ENCODE measurements at regions not wholly inside any gene's neighbourhood (a gene's known extent, or its start where the extent isn't known, plus 50 kb on each side); places are given as distances from the start of the nearest gene placed in this dataset.

- no peaks in the 10 kb centered on the region for H3K27me3 ChIP-seq (ENCODE audit: control insufficient read depth in 2 of 2, insufficient read depth in 2 of 2, low read length in 2 of 2)
- H3K9me3 ChIP-seq (ENCODE audit: control insufficient read depth in 2 of 2, low read length in 2 of 2), result no peaks in the 10 kb centered on the region
- H3K4me1 ChIP-seq (ENCODE audit: control insufficient read depth in 2 of 2, insufficient read depth in 2 of 2, low read length in 2 of 2), result no peaks in the 10 kb centered on the region
- no peaks in the 10 kb centered on the region for H3K36me3 ChIP-seq (ENCODE audit: control insufficient read depth in 2 of 2, insufficient read depth in 2 of 2, low read length in 2 of 2)
- H3K9ac ChIP-seq (ENCODE audit: low read depth in 1 of 2, low read length in 2 of 2), result no peak overlapping the region
- H3K27ac ChIP-seq (ENCODE audit: low read depth in 2 of 2, low read length in 2 of 2), result no peak overlapping the region
- H3K4me3 ChIP-seq (ENCODE audit: low read length in 2 of 2), result no peak overlapping the region
These were observed 420.6 kb downstream of the MED10 start for GRCh38 chr5:5957737-5958136.

DNA sequence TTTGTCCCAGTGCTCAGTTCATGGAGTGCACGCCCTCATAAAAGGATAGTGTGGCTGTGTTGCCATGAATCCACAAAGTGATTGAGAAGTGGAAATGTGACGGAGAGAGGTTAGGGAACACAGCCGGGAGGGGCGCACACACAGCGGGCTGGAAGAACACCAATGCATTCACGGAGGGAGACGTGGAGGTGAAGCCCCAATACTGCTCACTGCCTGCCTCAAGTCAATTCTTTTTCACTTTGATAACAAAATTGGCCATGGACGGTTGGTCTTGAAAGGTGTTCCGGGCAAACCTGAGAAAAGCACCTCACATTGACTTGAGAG lies 424.1 kb downstream of the MED10 start:
- no peaks in the 10 kb centered on the region for H3K9me3 ChIP-seq (ENCODE audit: control insufficient read depth in 2 of 2, low read length in 2 of 2)
- H3K9ac ChIP-seq (ENCODE audit: low read depth in 1 of 2, low read length in 2 of 2), result no peak overlapping the region
- H3K27ac ChIP-seq (ENCODE audit: low read depth in 2 of 2, low read length in 2 of 2), result no peak overlapping the region
- no peaks in the 10 kb centered on the region for H3K4me1 ChIP-seq (ENCODE audit: control insufficient read depth in 2 of 2, insufficient read depth in 2 of 2, low read length in 2 of 2)
- no peaks in the 10 kb centered on the region for H3K27me3 ChIP-seq (ENCODE audit: control insufficient read depth in 2 of 2, insufficient read depth in 2 of 2, low read length in 2 of 2)
- H3K36me3 ChIP-seq (ENCODE audit: control insufficient read depth in 2 of 2, insufficient read depth in 2 of 2, low read length in 2 of 2), result no peaks in the 10 kb centered on the region
- H3K4me3 ChIP-seq (ENCODE audit: low read length in 2 of 2), result no peak overlapping the region

DNA sequence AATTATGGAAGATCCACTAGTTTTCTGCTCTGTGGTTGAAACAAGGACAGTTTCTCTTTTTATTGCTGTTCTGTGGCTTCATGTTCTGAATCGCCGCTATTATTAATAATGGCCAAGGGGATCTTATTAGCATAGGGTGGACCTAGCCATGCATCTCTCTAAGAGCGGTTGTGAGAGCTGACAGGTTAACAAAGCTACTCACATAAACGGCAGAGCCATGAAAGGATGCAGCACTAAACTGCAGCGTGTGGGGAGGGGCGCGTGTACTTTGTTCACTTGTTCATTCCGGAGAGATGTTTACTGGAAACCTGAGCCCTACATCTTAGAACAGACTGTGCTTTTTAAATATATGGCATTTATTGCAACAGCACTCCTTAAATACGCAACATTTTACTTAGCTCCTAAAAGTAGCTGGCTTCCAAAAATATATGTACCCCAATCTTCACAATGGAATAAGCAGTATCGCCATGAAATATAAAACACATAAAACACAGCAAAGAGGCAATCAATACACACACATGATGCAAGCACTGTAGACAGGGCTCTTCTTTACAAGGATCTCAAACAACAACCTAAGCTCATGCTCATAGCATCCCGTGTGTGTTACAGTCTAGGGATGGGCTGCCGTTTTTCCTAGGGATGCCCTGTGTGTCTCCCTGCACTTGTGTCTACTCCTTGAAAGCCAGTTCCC lies 424.6 kb downstream of the MED10 start:
- Histone ChIP-seq H3K9me3 (ENCODE audit: control insufficient read depth in 2 of 2, low read length in 2 of 2) (no peaks in the 10 kb centered on the region), H3K36me3 (ENCODE audit: control insufficient read depth in 2 of 2, insufficient read depth in 2 of 2, low read length in 2 of 2) (no peaks in the 10 kb centered on the region), H3K27ac (ENCODE audit: low read depth in 2 of 2, low read length in 2 of 2) (no peak overlapping the region), H3K4me1 (ENCODE audit: control insufficient read depth in 2 of 2, insufficient read depth in 2 of 2, low read length in 2 of 2) (no peaks in the 10 kb centered on the region), H3K27me3 (ENCODE audit: control insufficient read depth in 2 of 2, insufficient read depth in 2 of 2, low read length in 2 of 2) (no peaks in the 10 kb centered on the region), H3K9ac (ENCODE audit: low read depth in 1 of 2, low read length in 2 of 2) (no peak overlapping the region), H3K4me3 (ENCODE audit: low read length in 2 of 2) (no peak overlapping the region)

- H3K9ac ChIP-seq (ENCODE audit: low read depth in 1 of 2, low read length in 2 of 2), result no peak overlapping the region
- no peaks in the 10 kb centered on the region for H3K4me1 ChIP-seq (ENCODE audit: control insufficient read depth in 2 of 2, insufficient read depth in 2 of 2, low read length in 2 of 2)
- H3K4me3 ChIP-seq (ENCODE audit: low read length in 2 of 2), result no peak overlapping the region
- no peaks in the 10 kb centered on the region for H3K9me3 ChIP-seq (ENCODE audit: control insufficient read depth in 2 of 2, low read length in 2 of 2)
- H3K27ac ChIP-seq (ENCODE audit: low read depth in 2 of 2, low read length in 2 of 2), result no peak overlapping the region
- no peaks in the 10 kb centered on the region for H3K27me3 ChIP-seq (ENCODE audit: control insufficient read depth in 2 of 2, insufficient read depth in 2 of 2, low read length in 2 of 2)
- no peaks in the 10 kb centered on the region for H3K36me3 ChIP-seq (ENCODE audit: control insufficient read depth in 2 of 2, insufficient read depth in 2 of 2, low read length in 2 of 2)
These were observed 426.4 kb downstream of the MED10 start for GRCh38 chr5:5951953-5952352.

GRCh38 chr5:5950658-5951057 lies 427.7 kb downstream of the MED10 start:
- Histone ChIP-seq H3K4me1 (ENCODE audit: control insufficient read depth in 2 of 2, insufficient read depth in 2 of 2, low read length in 2 of 2) (no peaks in the 10 kb centered on the region), H3K27ac (ENCODE audit: low read depth in 2 of 2, low read length in 2 of 2) (no peak overlapping the region), H3K9me3 (ENCODE audit: control insufficient read depth in 2 of 2, low read length in 2 of 2) (no peaks in the 10 kb centered on the region), H3K27me3 (ENCODE audit: control insufficient read depth in 2 of 2, insufficient read depth in 2 of 2, low read length in 2 of 2) (no peaks in the 10 kb centered on the region), H3K4me3 (ENCODE audit: low read length in 2 of 2) (no peak overlapping the region), H3K9ac (ENCODE audit: low read depth in 1 of 2, low read length in 2 of 2) (no peak overlapping the region), H3K36me3 (ENCODE audit: control insufficient read depth in 2 of 2, insufficient read depth in 2 of 2, low read length in 2 of 2) (no peaks in the 10 kb centered on the region)

DNA sequence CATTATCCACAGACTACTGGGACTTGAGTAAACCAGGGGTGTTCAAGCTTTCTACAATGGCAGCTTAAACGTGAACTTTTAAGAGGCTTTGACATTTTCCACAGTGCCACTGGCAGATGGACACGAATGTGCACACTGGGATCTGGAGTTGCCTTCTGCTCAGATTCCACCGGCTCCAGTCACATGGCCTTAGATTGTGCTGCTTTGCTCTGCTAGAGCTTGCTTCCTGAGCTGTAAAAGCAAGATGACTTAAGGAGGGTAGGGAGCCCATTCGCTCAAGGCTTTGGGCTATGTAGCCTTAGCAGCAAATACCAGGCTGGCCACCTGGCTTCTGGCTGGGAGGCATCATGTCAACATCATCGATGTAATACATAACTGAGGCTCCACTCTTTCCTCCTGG lies 436.9 kb downstream of the MED10 start:
- Histone ChIP-seq H3K36me3 (ENCODE audit: control insufficient read depth in 2 of 2, insufficient read depth in 2 of 2, low read length in 2 of 2) (no peaks in the 10 kb centered on the region), H3K9me3 (ENCODE audit: control insufficient read depth in 2 of 2, low read length in 2 of 2) (peaks cover 0 to 3% of the 10 kb centered on the region in 2 donors), H3K4me1 (ENCODE audit: control insufficient read depth in 2 of 2, insufficient read depth in 2 of 2, low read length in 2 of 2) (no peaks in the 10 kb centered on the region)

DNA sequence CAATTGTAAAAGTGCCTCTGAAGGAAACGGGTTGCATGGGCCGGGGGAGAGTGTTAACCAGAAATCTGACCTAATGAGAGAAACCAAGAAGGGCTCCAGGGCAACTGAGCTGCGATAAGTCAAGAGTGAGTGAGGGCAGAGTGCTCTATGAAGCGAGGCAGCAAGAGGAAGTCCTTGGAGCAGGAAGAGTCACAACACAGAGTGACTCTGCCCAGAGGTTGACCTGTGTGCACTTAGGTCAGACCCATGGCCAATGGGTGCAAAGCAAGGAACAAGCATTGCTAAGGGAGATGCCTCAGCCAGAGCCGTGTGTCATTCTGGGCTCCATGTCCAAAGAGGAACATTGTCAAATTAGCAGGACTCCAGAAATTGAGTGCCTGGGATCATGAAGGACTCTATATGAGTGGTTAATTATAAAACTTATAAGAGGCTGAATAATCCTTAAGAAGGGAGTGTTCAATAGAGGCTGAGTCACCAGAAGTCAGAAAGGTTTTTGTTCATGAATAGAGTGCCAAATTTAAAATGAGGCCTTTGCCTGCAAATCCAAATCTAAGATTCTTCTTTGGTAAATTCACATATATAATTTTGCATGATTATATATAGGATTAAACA lies 438.5 kb downstream of the MED10 start:
- Histone ChIP-seq H3K27ac (ENCODE audit: low read depth in 2 of 2, low read length in 2 of 2) (no peak overlapping the region), H3K36me3 (ENCODE audit: control insufficient read depth in 2 of 2, insufficient read depth in 2 of 2, low read length in 2 of 2) (no peaks in the 10 kb centered on the region), H3K4me3 (ENCODE audit: low read length in 2 of 2) (no peak overlapping the region), H3K4me1 (ENCODE audit: control insufficient read depth in 2 of 2, insufficient read depth in 2 of 2, low read length in 2 of 2) (no peaks in the 10 kb centered on the region), H3K27me3 (ENCODE audit: control insufficient read depth in 2 of 2, insufficient read depth in 2 of 2, low read length in 2 of 2) (no peaks in the 10 kb centered on the region), H3K9me3 (ENCODE audit: control insufficient read depth in 2 of 2, low read length in 2 of 2) (peaks cover 0 to 3% of the 10 kb centered on the region in 2 donors), H3K9ac (ENCODE audit: low read depth in 1 of 2, low read length in 2 of 2) (no peak overlapping the region)

More for the DNA sequence above, 436.9 kb downstream of the MED10 start:
- no peak overlapping the region for H3K4me3 ChIP-seq (ENCODE audit: low read length in 2 of 2)
- H3K9ac ChIP-seq (ENCODE audit: low read depth in 1 of 2, low read length in 2 of 2), result no peak overlapping the region
- H3K27ac ChIP-seq (ENCODE audit: low read depth in 2 of 2, low read length in 2 of 2), result no peak overlapping the region
- H3K27me3 ChIP-seq (ENCODE audit: control insufficient read depth in 2 of 2, insufficient read depth in 2 of 2, low read length in 2 of 2), result no peaks in the 10 kb centered on the region

DNA sequence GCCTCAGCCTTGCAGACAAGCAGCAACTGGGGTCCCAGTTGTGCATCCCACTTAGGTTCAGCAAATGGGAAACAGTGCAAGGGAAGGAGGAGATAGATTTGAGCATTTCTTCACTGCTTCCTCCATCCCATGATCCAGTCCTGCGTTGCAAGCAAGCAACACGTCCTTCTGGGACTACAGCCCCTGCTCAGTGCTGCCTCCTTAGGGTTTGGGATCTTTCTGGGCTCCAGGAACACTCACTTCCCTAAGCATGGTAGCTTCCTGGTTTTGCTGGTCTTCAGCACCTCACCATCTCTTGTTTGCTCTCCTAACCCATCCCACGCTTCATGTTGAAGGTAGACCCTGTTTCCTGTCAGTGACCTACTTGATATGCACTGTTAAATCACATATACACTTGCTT lies 444.7 kb downstream of the MED10 start:
- Histone ChIP-seq H3K4me1 (ENCODE audit: control insufficient read depth in 2 of 2, insufficient read depth in 2 of 2, low read length in 2 of 2) (no peaks in the 10 kb centered on the region), H3K27me3 (ENCODE audit: control insufficient read depth in 2 of 2, insufficient read depth in 2 of 2, low read length in 2 of 2) (no peaks in the 10 kb centered on the region), H3K4me3 (ENCODE audit: low read length in 2 of 2) (no peak overlapping the region), H3K27ac (ENCODE audit: low read depth in 2 of 2, low read length in 2 of 2) (no peak overlapping the region), H3K9me3 (ENCODE audit: control insufficient read depth in 2 of 2, low read length in 2 of 2) (no peaks in the 10 kb centered on the region), H3K36me3 (ENCODE audit: control insufficient read depth in 2 of 2, insufficient read depth in 2 of 2, low read length in 2 of 2) (no peaks in the 10 kb centered on the region), H3K9ac (ENCODE audit: low read depth in 1 of 2, low read length in 2 of 2) (no peak overlapping the region)

DNA sequence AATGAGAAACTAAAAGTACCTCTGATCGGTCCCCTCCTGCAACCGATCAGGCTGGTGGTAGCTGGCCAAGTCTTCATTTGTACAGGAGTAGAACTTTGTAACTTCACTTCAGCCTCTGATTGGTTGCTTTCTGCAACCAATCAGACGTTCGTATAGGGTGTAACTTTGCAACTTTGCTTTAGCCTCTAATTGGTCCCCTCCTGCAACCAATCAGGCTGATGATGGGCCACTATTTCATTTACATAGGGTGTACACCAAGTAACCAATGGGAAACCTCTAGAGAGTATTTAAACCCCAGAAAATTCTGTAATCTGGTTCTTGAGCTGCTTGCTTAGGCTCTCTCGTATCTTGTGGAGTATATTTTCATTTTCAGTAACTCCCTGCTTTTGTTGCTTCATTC lies 445.5 kb downstream of the MED10 start:
- Histone ChIP-seq H3K4me1 (ENCODE audit: control insufficient read depth in 2 of 2, insufficient read depth in 2 of 2, low read length in 2 of 2) (no peaks in the 10 kb centered on the region), H3K27ac (ENCODE audit: low read depth in 2 of 2, low read length in 2 of 2) (no peak overlapping the region), H3K36me3 (ENCODE audit: control insufficient read depth in 2 of 2, insufficient read depth in 2 of 2, low read length in 2 of 2) (no peaks in the 10 kb centered on the region), H3K4me3 (ENCODE audit: low read length in 2 of 2) (no peak overlapping the region), H3K27me3 (ENCODE audit: control insufficient read depth in 2 of 2, insufficient read depth in 2 of 2, low read length in 2 of 2) (no peaks in the 10 kb centered on the region), H3K9me3 (ENCODE audit: control insufficient read depth in 2 of 2, low read length in 2 of 2) (no peaks in the 10 kb centered on the region), H3K9ac (ENCODE audit: low read depth in 1 of 2, low read length in 2 of 2) (no peak overlapping the region)

DNA sequence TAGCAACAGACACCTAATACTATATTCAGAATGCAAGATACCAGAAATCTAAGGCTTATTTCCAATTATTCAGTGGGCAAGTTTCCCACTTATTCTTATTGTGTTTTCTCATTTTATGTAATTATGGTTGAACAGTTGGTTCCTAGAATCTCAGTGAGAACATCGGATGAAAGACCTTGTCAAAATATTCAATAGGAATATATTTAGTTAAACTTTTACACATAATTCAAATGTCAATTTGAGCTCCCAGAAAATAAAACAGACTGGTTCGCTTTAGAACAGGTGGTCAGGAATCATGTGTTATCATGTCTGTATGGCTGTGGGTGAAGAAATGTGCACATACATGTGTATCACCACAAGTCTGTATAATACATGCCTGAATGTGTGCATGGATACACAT lies 447.8 kb downstream of the MED10 start:
- no peaks in the 10 kb centered on the region for H3K27me3 ChIP-seq (ENCODE audit: control insufficient read depth in 2 of 2, insufficient read depth in 2 of 2, low read length in 2 of 2)
- H3K36me3 ChIP-seq (ENCODE audit: control insufficient read depth in 2 of 2, insufficient read depth in 2 of 2, low read length in 2 of 2), result no peaks in the 10 kb centered on the region
- H3K9me3 ChIP-seq (ENCODE audit: control insufficient read depth in 2 of 2, low read length in 2 of 2), result no peaks in the 10 kb centered on the region
- no peak overlapping the region for H3K4me3 ChIP-seq (ENCODE audit: low read length in 2 of 2)
- H3K27ac ChIP-seq (ENCODE audit: low read depth in 2 of 2, low read length in 2 of 2), result no peak overlapping the region
- H3K9ac ChIP-seq (ENCODE audit: low read depth in 1 of 2, low read length in 2 of 2), result no peak overlapping the region
- no peaks in the 10 kb centered on the region for H3K4me1 ChIP-seq (ENCODE audit: control insufficient read depth in 2 of 2, insufficient read depth in 2 of 2, low read length in 2 of 2)

Measured in mucosa of rectum (tissue), 2 donors.